ENCODE measurements at regions not wholly inside any gene's neighbourhood (a gene's known extent, or its start where the extent isn't known, plus 50 kb on each side); places are given as distances from the start of the nearest gene placed in this dataset.
"Not testable (repeated sequence)": the region's sequence is repeated elsewhere in the genome, so short reads cannot be mapped to it uniquely, and the experiment has no call there.

- intact Hi-C loops (cut with micrococcal nuclease): no loop called here
- Mint-ChIP-seq H3K36me3 (ENCODE audit: low read depth) (no peaks in the 10 kb centered on the region), H3K27ac (no peak overlapping the region), H3K9me3 (peaks cover 72% of the 10 kb centered on the region), H3K4me3 (ENCODE audit: low read depth) (no peak overlapping the region), H3K4me1 (ENCODE audit: low read depth) (no peaks in the 10 kb centered on the region), H3K27me3 (ENCODE audit: low read depth) (no peaks in the 10 kb centered on the region)
- DNase-seq (ENCODE audit: low spot score): no peak
Measured at GRCh38 chr6:48689498-48689897, 578.5 kb upstream of the PTCHD4 start.

GRCh38 chr6:48678390-48678789 lies 567.4 kb upstream of the PTCHD4 start:
- Mint-ChIP-seq H3K27me3 (ENCODE audit: low read depth) (no peaks in the 10 kb centered on the region), H3K36me3 (ENCODE audit: low read depth) (no peaks in the 10 kb centered on the region), H3K27ac (no peak overlapping the region), H3K9me3 (peaks cover 11% of the 10 kb centered on the region), H3K4me3 (ENCODE audit: low read depth) (no peak overlapping the region), H3K4me1 (ENCODE audit: low read depth) (no peaks in the 10 kb centered on the region)
- no peak for DNase-seq (ENCODE audit: low spot score)
- intact Hi-C loops (cut with micrococcal nuclease): no loop called here

- intact Hi-C loops (cut with micrococcal nuclease): no loop called here
- no peak for DNase-seq (ENCODE audit: low spot score)
- H3K4me1 Mint-ChIP-seq (ENCODE audit: low read depth): no peaks in the 10 kb centered on the region
- H3K27me3 Mint-ChIP-seq (ENCODE audit: low read depth): no peaks in the 10 kb centered on the region
- no peak overlapping the region for H3K27ac Mint-ChIP-seq
- no peaks in the 10 kb centered on the region for H3K36me3 Mint-ChIP-seq (ENCODE audit: low read depth)
- peaks cover 8% of the 10 kb centered on the region for H3K9me3 Mint-ChIP-seq
- H3K4me3 Mint-ChIP-seq (ENCODE audit: low read depth): no peak overlapping the region
Measured at GRCh38 chr6:48671505-48671904, 560.5 kb upstream of the PTCHD4 start.

- no peaks in the 10 kb centered on the region for H3K36me3 Mint-ChIP-seq (ENCODE audit: low read depth)
- H3K27me3 Mint-ChIP-seq (ENCODE audit: low read depth): no peaks in the 10 kb centered on the region
- H3K4me3 Mint-ChIP-seq (ENCODE audit: low read depth): no peak overlapping the region
- H3K9me3 Mint-ChIP-seq: peaks cover 8% of the 10 kb centered on the region
- intact Hi-C loops (cut with micrococcal nuclease): no loop called here
- no peaks in the 10 kb centered on the region for H3K4me1 Mint-ChIP-seq (ENCODE audit: low read depth)
- DNase-seq (ENCODE audit: low spot score): no peak
- H3K27ac Mint-ChIP-seq: no peak overlapping the region
Measured at GRCh38 chr6:48670546-48670945, 559.5 kb upstream of the PTCHD4 start.

DNA sequence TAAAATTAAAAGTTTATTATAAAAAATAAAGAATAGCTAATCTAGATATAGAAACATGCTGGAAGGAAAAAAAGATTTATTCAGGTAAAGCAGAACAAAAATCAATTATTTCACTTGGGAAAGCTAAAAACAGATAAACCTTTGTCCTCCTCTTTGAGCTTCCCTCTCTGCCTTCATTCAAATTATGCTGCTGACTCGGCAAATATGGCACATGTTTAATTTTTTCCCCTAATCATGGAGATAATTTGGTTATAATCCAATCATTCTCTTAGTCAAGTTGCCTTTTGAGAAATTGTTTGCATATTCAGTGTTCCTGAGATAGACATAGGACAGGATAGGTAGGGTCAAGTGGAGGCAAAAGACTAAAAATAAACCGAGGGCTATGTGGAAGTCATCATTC lies 556.8 kb upstream of the PTCHD4 start:
- intact Hi-C loops (cut with micrococcal nuclease): no loop called here
- no peak overlapping the region for H3K27ac Mint-ChIP-seq
- no peak for DNase-seq (ENCODE audit: low spot score)
- H3K36me3 Mint-ChIP-seq (ENCODE audit: low read depth): no peaks in the 10 kb centered on the region
- H3K4me3 Mint-ChIP-seq (ENCODE audit: low read depth): no peak overlapping the region
- peaks cover 8% of the 10 kb centered on the region for H3K9me3 Mint-ChIP-seq
- H3K27me3 Mint-ChIP-seq (ENCODE audit: low read depth): no peaks in the 10 kb centered on the region
- H3K4me1 Mint-ChIP-seq (ENCODE audit: low read depth): no peaks in the 10 kb centered on the region

DNA sequence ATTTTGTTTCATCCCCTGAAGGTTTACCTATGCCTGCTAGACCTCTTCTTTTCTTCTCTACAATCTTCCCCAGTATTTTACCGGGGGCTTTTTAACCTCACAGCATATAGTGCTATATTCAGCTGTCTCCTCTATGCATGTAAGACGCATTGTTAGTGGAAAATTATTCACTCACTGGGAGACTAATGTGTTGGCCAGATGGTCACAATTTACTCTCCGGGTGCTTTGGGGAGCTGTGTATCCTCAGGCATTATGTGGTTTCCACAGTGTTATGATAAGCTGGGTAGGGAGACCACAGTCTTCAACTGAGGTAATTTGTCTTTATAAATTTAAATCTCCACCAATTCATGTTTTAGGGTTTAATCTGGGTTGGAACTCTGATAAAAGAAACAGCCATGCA lies 553.8 kb upstream of the PTCHD4 start:
- Mint-ChIP-seq H3K4me1 (ENCODE audit: low read depth) (no peaks in the 10 kb centered on the region), H3K4me3 (ENCODE audit: low read depth) (no peak overlapping the region), H3K9me3 (peaks cover 4% of the 10 kb centered on the region), H3K36me3 (ENCODE audit: low read depth) (no peaks in the 10 kb centered on the region), H3K27ac (no peak overlapping the region), H3K27me3 (ENCODE audit: low read depth) (no peaks in the 10 kb centered on the region)
- DNase-seq (ENCODE audit: low spot score): no peak
- intact Hi-C loops (cut with micrococcal nuclease): no loop called here

- no peak for DNase-seq (ENCODE audit: low spot score)
- Mint-ChIP-seq H3K9me3 (peaks cover 9% of the 10 kb centered on the region), H3K4me3 (ENCODE audit: low read depth) (no peak overlapping the region), H3K27me3 (ENCODE audit: low read depth) (no peaks in the 10 kb centered on the region), H3K27ac (no peak overlapping the region), H3K36me3 (ENCODE audit: low read depth) (no peaks in the 10 kb centered on the region), H3K4me1 (ENCODE audit: low read depth) (no peaks in the 10 kb centered on the region)
- intact Hi-C loops (cut with micrococcal nuclease): no loop called here
Measured at GRCh38 chr6:48658915-48659314, 547.9 kb upstream of the PTCHD4 start.

DNA sequence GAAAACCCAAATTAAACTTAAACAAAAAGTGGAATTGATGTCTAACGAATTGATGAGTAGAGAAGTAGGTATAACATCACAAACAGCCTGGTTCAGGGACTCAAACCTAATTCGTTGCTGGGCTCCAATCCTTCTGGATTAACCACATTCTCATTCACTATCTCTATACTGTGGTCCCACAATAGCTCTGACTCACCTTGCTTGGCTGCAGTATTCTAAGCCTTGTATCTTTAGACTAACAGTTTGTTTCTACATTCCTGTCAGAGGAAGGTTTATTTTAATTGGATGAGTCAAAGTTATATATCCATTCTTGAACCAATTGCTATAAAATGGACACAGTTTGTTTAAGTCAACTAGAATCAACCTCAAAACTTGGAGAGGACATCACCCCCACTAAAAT lies 530.5 kb upstream of the PTCHD4 start:
- Mint-ChIP-seq H3K4me1 (ENCODE audit: low read depth) (no peaks in the 10 kb centered on the region), H3K36me3 (ENCODE audit: low read depth) (no peaks in the 10 kb centered on the region), H3K9me3 (peaks cover 25% of the 10 kb centered on the region), H3K4me3 (ENCODE audit: low read depth) (no peak overlapping the region), H3K27ac (no peak overlapping the region), H3K27me3 (ENCODE audit: low read depth) (no peaks in the 10 kb centered on the region)
- DNase-seq (ENCODE audit: low spot score): no peak
- intact Hi-C loops (cut with micrococcal nuclease): no loop called here

- H3K4me1 Mint-ChIP-seq (ENCODE audit: low read depth); DNase-seq (ENCODE audit: low spot score); intact Hi-C loops (cut with micrococcal nuclease); H3K27me3 Mint-ChIP-seq (ENCODE audit: low read depth); H3K36me3 Mint-ChIP-seq (ENCODE audit: low read depth); H3K27ac Mint-ChIP-seq; H3K4me3 Mint-ChIP-seq (ENCODE audit: low read depth): not testable (repeated sequence)
- H3K9me3 Mint-ChIP-seq: peaks cover 22% of the 10 kb centered on the region
Measured at GRCh38 chr6:48638796-48639195, 527.8 kb upstream of the PTCHD4 start.

GRCh38 chr6:48630511-48630910 lies 519.5 kb upstream of the PTCHD4 start:
- no peaks in the 10 kb centered on the region for H3K27me3 Mint-ChIP-seq (ENCODE audit: low read depth)
- H3K4me1 Mint-ChIP-seq (ENCODE audit: low read depth): no peaks in the 10 kb centered on the region
- no peak overlapping the region for H3K27ac Mint-ChIP-seq
- peaks cover 7% of the 10 kb centered on the region for H3K9me3 Mint-ChIP-seq
- intact Hi-C loops (cut with micrococcal nuclease): no loop called here
- no peak overlapping the region for H3K4me3 Mint-ChIP-seq (ENCODE audit: low read depth)
- no peak for DNase-seq (ENCODE audit: low spot score)
- H3K36me3 Mint-ChIP-seq (ENCODE audit: low read depth): no peaks in the 10 kb centered on the region

DNA sequence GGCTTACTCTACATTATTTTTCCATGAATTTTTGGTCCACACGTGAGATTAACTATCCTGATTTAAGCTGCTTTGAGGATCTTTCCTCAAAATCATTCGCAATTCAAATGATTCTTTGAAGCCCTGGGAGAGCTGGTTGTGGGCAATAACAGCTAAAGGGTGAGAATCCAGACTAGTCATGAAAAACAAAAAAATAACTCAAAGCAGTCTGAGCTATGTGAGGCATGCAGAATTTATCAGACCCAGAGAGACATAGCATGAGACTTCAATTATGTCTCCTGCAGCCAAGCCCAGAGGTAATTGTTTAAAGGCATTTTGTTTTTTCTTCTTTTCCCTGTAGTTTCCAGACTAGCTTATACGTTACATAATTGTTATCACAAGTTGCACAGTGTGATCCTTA lies 517.3 kb upstream of the PTCHD4 start:
- peaks cover 12% of the 10 kb centered on the region for H3K9me3 Mint-ChIP-seq
- no peaks in the 10 kb centered on the region for H3K4me1 Mint-ChIP-seq (ENCODE audit: low read depth)
- no peak overlapping the region for H3K27ac Mint-ChIP-seq
- no peaks in the 10 kb centered on the region for H3K36me3 Mint-ChIP-seq (ENCODE audit: low read depth)
- intact Hi-C loops (cut with micrococcal nuclease): no loop called here
- no peak for DNase-seq (ENCODE audit: low spot score)
- no peak overlapping the region for H3K4me3 Mint-ChIP-seq (ENCODE audit: low read depth)
- no peaks in the 10 kb centered on the region for H3K27me3 Mint-ChIP-seq (ENCODE audit: low read depth)

DNA sequence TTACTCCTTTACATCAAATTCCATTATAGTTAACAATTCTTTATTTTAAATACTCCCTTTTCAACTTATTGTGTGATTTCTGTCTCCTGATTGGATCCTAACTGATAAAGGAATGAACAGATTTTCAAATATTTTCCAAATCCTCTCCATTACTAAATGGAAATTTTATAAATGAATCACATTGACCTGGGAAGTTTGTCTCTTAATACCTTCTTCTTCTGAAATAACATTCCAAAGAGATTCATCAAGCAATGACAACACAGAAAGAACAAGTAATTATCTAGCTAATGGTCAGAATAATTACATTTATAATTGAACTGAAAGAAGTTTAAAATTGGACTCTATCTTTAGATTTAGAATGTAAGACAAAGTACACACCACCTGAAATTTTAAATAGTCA lies 515.4 kb upstream of the PTCHD4 start:
- intact Hi-C loops (cut with micrococcal nuclease): no loop called here
- H3K4me1 Mint-ChIP-seq (ENCODE audit: low read depth): no peaks in the 10 kb centered on the region
- no peak overlapping the region for H3K27ac Mint-ChIP-seq
- DNase-seq (ENCODE audit: low spot score): no peak
- H3K9me3 Mint-ChIP-seq: peaks cover 9% of the 10 kb centered on the region
- no peaks in the 10 kb centered on the region for H3K36me3 Mint-ChIP-seq (ENCODE audit: low read depth)
- no peak overlapping the region for H3K4me3 Mint-ChIP-seq (ENCODE audit: low read depth)
- H3K27me3 Mint-ChIP-seq (ENCODE audit: low read depth): no peaks in the 10 kb centered on the region

GRCh38 chr6:48624631-48625030 lies 513.6 kb upstream of the PTCHD4 start:
- Mint-ChIP-seq H3K27ac (no peak overlapping the region), H3K4me3 (ENCODE audit: low read depth) (no peak overlapping the region), H3K36me3 (ENCODE audit: low read depth) (no peaks in the 10 kb centered on the region), H3K9me3 (peaks cover 7% of the 10 kb centered on the region), H3K27me3 (ENCODE audit: low read depth) (no peaks in the 10 kb centered on the region), H3K4me1 (ENCODE audit: low read depth) (no peaks in the 10 kb centered on the region)
- intact Hi-C loops (cut with micrococcal nuclease): no loop called here
- DNase-seq (ENCODE audit: low spot score): no peak

- H3K4me1 Mint-ChIP-seq (ENCODE audit: low read depth): no peaks in the 10 kb centered on the region
- no peak overlapping the region for H3K27ac Mint-ChIP-seq
- H3K27me3 Mint-ChIP-seq (ENCODE audit: low read depth): no peaks in the 10 kb centered on the region
- no peaks in the 10 kb centered on the region for H3K36me3 Mint-ChIP-seq (ENCODE audit: low read depth)
- intact Hi-C loops (cut with micrococcal nuclease): no loop called here
- no peak overlapping the region for H3K4me3 Mint-ChIP-seq (ENCODE audit: low read depth)
- no peak for DNase-seq (ENCODE audit: low spot score)
- H3K9me3 Mint-ChIP-seq: peaks cover 16% of the 10 kb centered on the region
Measured at GRCh38 chr6:48619771-48620170, 508.8 kb upstream of the PTCHD4 start.
